OCI-LY7 (cell line): ENCODE measurements at regions not wholly inside any gene's neighbourhood (a gene's known extent, or its start where the extent isn't known, plus 50 kb on each side); places are given as distances from the start of the nearest gene placed in this dataset.

Experiments
- CTCF ChIP-seq: fragments of 200-600 bp; sonication (generic); conservative IDR thresholded peaks from 2 replicates; pipeline ENCODE4 v1.5.1; 2014; ENCODE audit warnings: mild to moderate bottlenecking, antibody characterized with exemption, low read length, moderate library complexity, mixed read lengths
- EZH2phosphoT487 ChIP-seq: fragments of 200-600 bp; sonication (generic); IDR thresholded peaks from 2 replicates; pipeline ENCODE4 v1.6.1; 2018; ENCODE audit warnings: low read depth, borderline replicate concordance, mild to moderate bottlenecking, mixed run types, antibody characterized with exemption, low read length, moderate library complexity, mixed read lengths

- TF ChIP-seq CTCF: no peak
- TF ChIP-seq EZH2phosphoT487: no peak
Observed at GRCh38 chr14:45698462-45699134, 445.6 kb upstream of the MIS18BP1 start.
